PC-3 (cell line): ENCODE measurements at regions not wholly inside any gene's neighbourhood (a gene's known extent, or its start where the extent isn't known, plus 50 kb on each side); places are given as distances from the start of the nearest gene placed in this dataset.

ENCODE experiments used
- ATAC-seq: fragments of 200-7000 bp; cut with Tn5 transposase; 2 replicates; pipeline ENCODE4 v1.9.1; 2020; ENCODE audit warnings: mild to moderate bottlenecking, moderate library complexity
- BruUV-seq: library from RNA; stranded (reverse); fragments of 400-500 nt; replicated peaks from 2 replicates; lab custom pipeline; 2021; lab: Mats Ljungman, UMichigan
- CTCF ChIA-PET: fragments of 300-600 bp; sonication (Branson Sonifier 250); formaldehyde crosslinking; loops from one replicate; lab custom pipeline; 2022; ENCODE audit warnings: antibody characterized with exemption; lab: Charles Lee
- POLR2A ChIA-PET: fragments of 300-600 bp; sonication (Branson Sonifier 250); formaldehyde crosslinking; loops from one replicate; lab custom pipeline; 2022; ENCODE audit warnings: antibody characterized with exemption; ENCODE audit not compliant: unreplicated experiment; lab: Charles Lee
- DNase-seq: peaks from one replicate; pipeline ENCODE4 v3.0.0-alpha.2; 2015
- H2AFZ ChIP-seq: fragments of 300-600 bp; sonication (generic); 2 replicates; pipeline ENCODE4 v1.6.0; 2016; ENCODE audit warnings: antibody characterized with exemption, low read length
- H3F3A ChIP-seq: fragments of 300-600 bp; sonication (generic); one replicate; pipeline ENCODE4 v1.6.0; 2017; ENCODE audit warnings: antibody characterized with exemption, low read length, control low read depth, mild to moderate bottlenecking; ENCODE audit not compliant: unreplicated experiment
- H3K27ac ChIP-seq: fragments of 300-600 bp; sonication (generic); 2 replicates; pipeline ENCODE4 v1.5.1; 2016; ENCODE audit warnings: mild to moderate bottlenecking, low read length
- H3K27me3 ChIP-seq: fragments of 300-600 bp; sonication (generic); 2 replicates; pipeline ENCODE4 v1.6.1; 2016; ENCODE audit warnings: low read length, mixed read lengths
- H3K36me3 ChIP-seq: fragments of 300-600 bp; sonication (generic); 2 replicates; pipeline ENCODE4 v1.6.1; 2016; ENCODE audit warnings: low read depth, mixed run types, low read length, mixed read lengths
- H3K4me1 ChIP-seq: fragments of 300-600 bp; sonication (generic); 2 replicates; pipeline ENCODE4 v1.5.1; 2016; ENCODE audit warnings: low read length; ENCODE audit not compliant: insufficient read depth
- H3K4me2 ChIP-seq: fragments of 300-600 bp; sonication (generic); 2 replicates; pipeline ENCODE4 v1.6.0; 2016; ENCODE audit warnings: low read length
- H3K4me3 ChIP-seq: fragments of 300-600 bp; sonication (generic); 2 replicates; pipeline ENCODE4 v1.5.1; 2016; ENCODE audit warnings: mild to moderate bottlenecking, low read length, mixed read lengths
- H3K79me2 ChIP-seq: fragments of 300-600 bp; sonication (generic); 2 replicates; pipeline ENCODE4 v1.6.1; 2017; ENCODE audit warnings: low read length, mixed read lengths
- H3K9ac ChIP-seq: fragments of 300-600 bp; sonication (generic); 2 replicates; pipeline ENCODE4 v1.6.0; 2016; ENCODE audit warnings: mild to moderate bottlenecking, low read length
- H3K9me2 ChIP-seq: fragments of 300-600 bp; sonication (generic); replicated peaks from 2 replicates; pipeline ENCODE4 v1.6.1; 2016; ENCODE audit warnings: mixed run types, low read length, mixed read lengths
- H3K9me3 ChIP-seq: fragments of 300-600 bp; sonication (generic); 2 replicates; pipeline ENCODE4 v1.6.1; 2016; ENCODE audit warnings: low read length, mixed read lengths
- H4K20me1 ChIP-seq: fragments of 300-600 bp; sonication (generic); 2 replicates; pipeline ENCODE4 v1.6.1; 2016; ENCODE audit warnings: low read length, mixed read lengths
- EZH2 ChIP-seq: fragments of 300-600 bp; sonication (generic); IDR thresholded peaks from one replicate; pipeline ENCODE4 v1.6.1; 2017; ENCODE audit warnings: antibody characterized with exemption, mild to moderate bottlenecking, low read length; ENCODE audit not compliant: unreplicated experiment
- EZH2phosphoT487 ChIP-seq: fragments of 300-600 bp; sonication (generic); IDR thresholded peaks from 2 replicates; pipeline ENCODE4 v1.6.1; 2018; ENCODE audit warnings: mild to moderate bottlenecking, antibody characterized with exemption, low read length, borderline replicate concordance
- intact Hi-C: fragments of 100-400 bp; cut with micrococcal nuclease; formaldehyde crosslinking; loops from 2 replicates; pipeline ENCODE4 v1.9.0; 2023
- TF ChIP-seq, protein P1 (sequence below): fragments of 300-600 bp; sonication (generic); conservative IDR thresholded peaks from 2 replicates; pipeline ENCODE4 v1.5.1; 2017; ENCODE audit warnings: antibody characterized with exemption, low read depth, mild to moderate bottlenecking, low read length

- no peaks in the 10 kb centered on the region for H3K4me1 ChIP-seq
- H3K36me3 ChIP-seq = no peaks in the 10 kb centered on the region
- no peaks in the 10 kb centered on the region for H4K20me1 ChIP-seq
- H3K4me3 ChIP-seq = no peak overlapping the region
- ChIA-PET CTCF (no interaction called here), POLR2A (no interaction called here)
- H3K4me2 ChIP-seq = no peak overlapping the region
- BruUV-seq = no TSS peak
- no peak for TF ChIP-seq EZH2
- TF ChIP-seq, protein P1, sequence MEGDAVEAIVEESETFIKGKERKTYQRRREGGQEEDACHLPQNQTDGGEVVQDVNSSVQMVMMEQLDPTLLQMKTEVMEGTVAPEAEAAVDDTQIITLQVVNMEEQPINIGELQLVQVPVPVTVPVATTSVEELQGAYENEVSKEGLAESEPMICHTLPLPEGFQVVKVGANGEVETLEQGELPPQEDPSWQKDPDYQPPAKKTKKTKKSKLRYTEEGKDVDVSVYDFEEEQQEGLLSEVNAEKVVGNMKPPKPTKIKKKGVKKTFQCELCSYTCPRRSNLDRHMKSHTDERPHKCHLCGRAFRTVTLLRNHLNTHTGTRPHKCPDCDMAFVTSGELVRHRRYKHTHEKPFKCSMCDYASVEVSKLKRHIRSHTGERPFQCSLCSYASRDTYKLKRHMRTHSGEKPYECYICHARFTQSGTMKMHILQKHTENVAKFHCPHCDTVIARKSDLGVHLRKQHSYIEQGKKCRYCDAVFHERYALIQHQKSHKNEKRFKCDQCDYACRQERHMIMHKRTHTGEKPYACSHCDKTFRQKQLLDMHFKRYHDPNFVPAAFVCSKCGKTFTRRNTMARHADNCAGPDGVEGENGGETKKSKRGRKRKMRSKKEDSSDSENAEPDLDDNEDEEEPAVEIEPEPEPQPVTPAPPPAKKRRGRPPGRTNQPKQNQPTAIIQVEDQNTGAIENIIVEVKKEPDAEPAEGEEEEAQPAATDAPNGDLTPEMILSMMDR = no peak
- no peak for TF ChIP-seq EZH2phosphoT487
- H3K9ac ChIP-seq = no peak overlapping the region
- H3K9me3 ChIP-seq = no peaks in the 10 kb centered on the region
- H3K27me3 ChIP-seq = no peaks in the 10 kb centered on the region
- DNase-seq = no peak
- no peak overlapping the region for H3K27ac ChIP-seq
- no peak for ATAC-seq
- H3F3A ChIP-seq = no peaks in the 10 kb centered on the region
- intact Hi-C loops = no loop called here
- no peaks in the 10 kb centered on the region for H3K79me2 ChIP-seq
- H3K9me2 ChIP-seq = no peaks in the 10 kb centered on the region
- no peak overlapping the region for H2AFZ ChIP-seq
Observed at GRCh38 chr2:226631187-226631586, 168.4 kb downstream of the IRS1 start.

- H3K4me1 ChIP-seq = no peaks in the 10 kb centered on the region
- no peaks in the 10 kb centered on the region for H3K9me3 ChIP-seq
- H3K4me3 ChIP-seq = no peak overlapping the region
- no peak overlapping the region for H3K27ac ChIP-seq
- no peaks in the 10 kb centered on the region for H3K36me3 ChIP-seq
- no peaks in the 10 kb centered on the region for H3K27me3 ChIP-seq
- H4K20me1 ChIP-seq = no peaks in the 10 kb centered on the region
- H2AFZ ChIP-seq = no peak overlapping the region
- ATAC-seq = no peak
- H3K79me2 ChIP-seq = no peaks in the 10 kb centered on the region
- H3F3A ChIP-seq = no peaks in the 10 kb centered on the region
- BruUV-seq = no TSS peak
- POLR2A ChIA-PET = no interaction called here
- CTCF ChIA-PET = interaction anchor here (0.6 kb wide), 1 partner anchor 172 kb away, joined by 5 read pairs; no protein-coding TSS in a partner anchor
- TF ChIP-seq EZH2phosphoT487 = no peak
- TF ChIP-seq, protein P1 = no peak
- TF ChIP-seq EZH2 = no peak
- no peaks in the 10 kb centered on the region for H3K9me2 ChIP-seq
- intact Hi-C loops = no loop called here
- DNase-seq = no peak
- no peak overlapping the region for H3K4me2 ChIP-seq
- no peak overlapping the region for H3K9ac ChIP-seq
Observed at GRCh38 chr2:226625946-226626345, 173.7 kb downstream of the IRS1 start.

GRCh38 chr2:226623587-226624368, 175.8 kb downstream of the IRS1 start:
- Histone ChIP-seq H3K4me3 (no peak overlapping the region), H2AFZ (no peak overlapping the region), H3K4me1 (no peaks in the 10 kb centered on the region), H3K27me3 (no peaks in the 10 kb centered on the region), H3K27ac (no peak overlapping the region), H3K9me2 (no peaks in the 10 kb centered on the region), H3K79me2 (no peaks in the 10 kb centered on the region), H3K4me2 (no peak overlapping the region), H3K9me3 (no peaks in the 10 kb centered on the region), H3K9ac (no peak overlapping the region), H3K36me3 (no peaks in the 10 kb centered on the region), H3F3A (no peaks in the 10 kb centered on the region), H4K20me1 (no peaks in the 10 kb centered on the region)
- ChIA-PET POLR2A (no interaction called here), CTCF (no interaction called here)
- TF ChIP-seq EZH2 = no peak
- TF ChIP-seq EZH2phosphoT487 = no peak
- TF ChIP-seq, protein P1 = no peak
- no peak for DNase-seq
- intact Hi-C loops = no loop called here
- no TSS peak for BruUV-seq
- ATAC-seq = no peak
